Activated T-cell treated with anti-CD3 and anti-CD28 coated beads, Interleukin-2, amount 50 U/mL, for 4 hours (primary cell): ENCODE measurements at regions not wholly inside any gene's neighbourhood (a gene's known extent, or its start where the extent isn't known, plus 50 kb on each side); places are given as distances from the start of the nearest gene placed in this dataset.

ENCODE experiments used
- ATAC-seq, 2 donors: fragments of 200-7000 bp; cut with Tn5 transposase; one replicate each; pipeline ENCODE4 v1.10.0; 2021
- DNase-seq: peaks from one replicate; pipeline ENCODE4 v3.0.0-alpha.2; 2020
- H3K27me3 Mint-ChIP-seq: one replicate; pipeline ENCODE4 v1.8.0; 2021; ENCODE audit warnings: low read depth, mixed read lengths
- H3K36me3 Mint-ChIP-seq: one replicate; pipeline ENCODE4 v1.8.0; 2022; ENCODE audit warnings: mixed read lengths; ENCODE audit not compliant: insufficient read depth
- H3K4me1 Mint-ChIP-seq: one replicate; pipeline ENCODE4 v1.8.0; 2021; ENCODE audit warnings: low read depth, mixed read lengths
- H3K4me3 Mint-ChIP-seq: one replicate; pipeline ENCODE4 v1.8.0; 2021; ENCODE audit warnings: mild to moderate bottlenecking, moderate library complexity, mixed read lengths
- H3K9me3 Mint-ChIP-seq: one replicate; pipeline ENCODE4 v1.8.0; 2021; ENCODE audit warnings: mixed read lengths

GRCh38 chr5:133667217-133667616, 54.9 kb upstream of the FSTL4 start:
- no peak for DNase-seq
- Mint-ChIP-seq H3K4me1 (no peaks in the 10 kb centered on the region), H3K9me3 (no peaks in the 10 kb centered on the region), H3K27me3 (peaks cover 13% of the 10 kb centered on the region), H3K36me3 (no peaks in the 10 kb centered on the region), H3K4me3 (no peak overlapping the region)
- no peak for ATAC-seq

GRCh38 chr5:133665571-133665970, 53.2 kb upstream of the FSTL4 start:
- Mint-ChIP-seq H3K36me3 (no peaks in the 10 kb centered on the region), H3K4me1 (no peaks in the 10 kb centered on the region), H3K9me3 (no peaks in the 10 kb centered on the region), H3K27me3 (peaks cover 12% of the 10 kb centered on the region), H3K4me3 (no peak overlapping the region)
- DNase-seq (no peak), ATAC-seq (no peak)

GRCh38 chr5:133664422-133664821, 52.1 kb upstream of the FSTL4 start:
- Mint-ChIP-seq H3K9me3 (no peaks in the 10 kb centered on the region), H3K4me3 (no peak overlapping the region), H3K27me3 (peaks cover 9% of the 10 kb centered on the region), H3K36me3 (no peaks in the 10 kb centered on the region), H3K4me1 (no peaks in the 10 kb centered on the region)
- ATAC-seq = no peak
- no peak for DNase-seq

GRCh38 chr5:133663397-133664054, 51.2 kb upstream of the FSTL4 start:
- H3K9me3 Mint-ChIP-seq = no peaks in the 10 kb centered on the region
- no peak overlapping the region for H3K4me3 Mint-ChIP-seq
- H3K36me3 Mint-ChIP-seq = no peaks in the 10 kb centered on the region
- ATAC-seq = no peak
- H3K4me1 Mint-ChIP-seq = no peaks in the 10 kb centered on the region
- no peak for DNase-seq
- peaks cover 10% of the 10 kb centered on the region for H3K27me3 Mint-ChIP-seq

GRCh38 chr5:133662578-133662977, 50.2 kb upstream of the FSTL4 start:
- H3K4me3 Mint-ChIP-seq = no peak overlapping the region
- no peaks in the 10 kb centered on the region for H3K4me1 Mint-ChIP-seq
- H3K9me3 Mint-ChIP-seq = no peaks in the 10 kb centered on the region
- peaks cover 7% of the 10 kb centered on the region for H3K27me3 Mint-ChIP-seq
- no peaks in the 10 kb centered on the region for H3K36me3 Mint-ChIP-seq
- ATAC-seq (no peak), DNase-seq (no peak)
